Right forelimb (tissue), 1 donor: ENCODE measurements at regions not wholly inside any gene's neighbourhood (a gene's known extent, or its start where the extent isn't known, plus 50 kb on each side); places are given as distances from the start of the nearest gene placed in this dataset.

Experiments
- DNase-seq: peaks from one replicate; pipeline ENCODE4 v3.0.0-alpha.2; 2018

DNA sequence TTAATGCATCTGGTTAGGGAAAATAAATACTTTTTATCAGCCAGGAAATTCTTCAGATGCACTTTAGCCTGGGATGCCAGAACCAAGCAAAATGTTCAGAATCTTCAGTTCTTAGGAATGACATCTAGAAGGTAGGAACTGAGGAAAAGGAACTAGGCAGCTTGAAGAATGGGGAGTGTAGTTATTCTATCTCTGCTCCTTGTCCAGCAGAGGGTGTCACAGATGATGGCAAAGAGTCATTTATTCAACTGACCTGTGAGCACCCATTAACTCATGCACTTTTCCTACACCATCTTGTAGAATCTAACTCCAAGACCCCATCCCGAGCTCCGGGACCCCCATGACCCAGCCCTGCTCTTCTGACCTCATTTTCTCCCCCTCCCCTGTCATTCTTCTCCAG, 122.1 kb upstream of the ISX start:
- no peak for DNase-seq

DNA sequence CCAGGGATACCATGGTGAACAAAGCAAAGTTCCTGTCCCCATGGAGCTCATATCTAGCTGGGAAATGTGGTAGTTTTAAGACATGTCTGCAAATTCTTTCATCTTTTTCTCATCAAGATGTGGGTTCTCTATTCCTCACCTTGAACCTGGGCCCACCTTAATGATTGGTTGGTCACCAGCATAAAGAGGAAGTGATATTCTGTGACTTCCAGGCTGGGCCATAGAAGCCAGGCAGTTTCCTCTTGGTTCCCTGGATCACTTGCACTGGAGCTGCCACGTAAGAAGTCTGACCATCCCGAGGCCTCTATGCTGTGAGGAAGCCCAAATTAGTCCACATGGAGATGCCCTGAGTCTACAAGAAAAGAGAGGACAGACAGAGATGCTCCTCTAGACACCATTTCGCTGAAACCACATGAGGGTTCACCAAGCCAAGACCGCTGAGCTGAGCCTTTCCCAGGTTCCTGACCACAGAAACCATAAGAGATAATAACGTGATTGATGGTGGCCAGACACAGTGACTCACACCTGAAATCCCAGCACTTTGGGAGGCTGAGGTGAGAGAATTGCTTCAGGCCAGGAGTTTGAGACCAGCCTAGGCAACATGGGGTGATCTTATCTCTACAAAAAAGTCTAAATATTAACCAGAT, 119.5 kb upstream of the ISX start:
- DNase-seq = no peak

DNA sequence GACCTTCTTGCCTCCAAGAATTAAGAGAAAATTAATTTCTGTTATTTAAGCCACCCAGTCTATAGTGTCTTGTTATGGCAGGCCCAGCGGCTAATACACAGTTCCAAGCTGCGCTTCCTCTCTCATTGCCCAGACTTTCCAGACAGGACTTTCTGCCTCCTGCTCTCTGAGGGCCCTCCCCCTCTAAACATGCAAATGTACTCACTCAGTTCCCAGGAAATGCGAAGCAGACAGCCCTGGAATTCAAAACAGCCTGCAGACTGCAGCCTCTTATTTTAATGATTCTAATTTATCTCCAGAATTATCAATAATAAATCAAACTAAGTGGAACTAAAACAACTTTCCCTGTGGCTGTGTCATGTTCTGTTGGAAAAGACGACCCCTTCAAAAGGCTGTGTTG, 115.5 kb upstream of the ISX start:
- DNase-seq = no peak

DNA sequence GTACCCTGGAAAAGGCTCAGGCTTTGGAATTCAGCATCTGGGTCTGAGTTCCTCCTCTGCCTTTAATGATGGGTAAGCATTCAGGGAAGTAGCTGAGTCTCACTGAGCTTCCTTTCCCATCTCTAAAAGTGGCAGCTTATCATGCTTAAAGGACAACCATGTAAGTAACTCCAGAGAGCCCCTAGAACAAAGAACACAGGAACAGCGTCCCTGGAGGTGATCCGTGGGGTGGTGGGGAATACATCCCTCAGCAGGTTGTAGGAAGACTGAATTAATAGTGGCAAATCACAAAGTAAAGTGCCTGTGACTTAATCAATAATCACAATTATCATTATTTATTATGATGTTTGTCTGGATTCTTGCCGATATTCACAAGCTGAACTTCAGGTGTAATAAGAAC, 114.7 kb upstream of the ISX start:
- DNase-seq = no peak

DNA sequence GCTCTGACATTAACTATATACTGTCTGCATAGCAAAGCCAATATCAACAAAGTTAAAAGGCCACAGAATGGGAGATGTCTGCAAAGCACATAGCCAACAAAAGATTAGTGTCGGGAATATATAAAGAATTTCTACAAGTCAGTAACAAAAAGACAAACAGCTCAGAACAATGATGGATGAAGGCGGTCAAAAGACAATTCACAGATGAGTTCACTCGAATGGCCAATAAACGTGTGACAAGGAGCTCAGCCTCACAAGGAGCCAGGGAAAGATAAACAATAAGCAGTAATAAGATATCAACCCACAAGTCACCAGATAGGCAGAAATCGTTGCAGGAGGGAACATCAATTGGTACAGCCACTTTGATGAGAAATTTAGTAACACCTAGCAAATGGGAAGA, 106.0 kb upstream of the ISX start:
- no peak for DNase-seq

DNA sequence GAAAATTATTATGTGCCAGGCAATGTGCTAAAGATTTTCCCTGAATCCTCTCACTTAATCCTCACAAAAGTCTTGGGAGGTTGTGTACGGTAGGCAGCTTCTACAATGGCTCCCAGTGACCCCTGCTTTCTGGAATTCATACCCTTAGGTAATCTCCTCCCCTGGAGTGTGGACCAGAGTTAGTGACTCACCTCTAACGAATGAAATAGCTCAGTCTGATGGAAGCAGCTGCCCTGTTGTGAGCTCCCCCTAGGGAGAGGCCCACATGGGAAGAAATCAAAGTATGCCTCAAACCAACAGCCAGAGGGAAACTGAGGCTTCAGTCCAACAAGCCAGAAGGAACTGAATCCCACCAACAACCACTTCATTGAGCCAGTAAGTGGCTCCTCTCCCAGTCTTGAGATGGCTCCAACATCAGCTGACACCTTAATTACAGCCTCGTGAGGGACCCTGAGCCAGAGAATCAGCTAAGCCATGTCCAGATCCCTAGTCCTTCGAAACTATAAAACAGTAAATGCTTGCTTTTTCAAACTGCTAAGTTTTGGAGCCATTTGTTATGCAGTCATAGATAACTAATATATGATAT, 98.9 kb upstream of the ISX start:
- DNase-seq = no peak

DNA sequence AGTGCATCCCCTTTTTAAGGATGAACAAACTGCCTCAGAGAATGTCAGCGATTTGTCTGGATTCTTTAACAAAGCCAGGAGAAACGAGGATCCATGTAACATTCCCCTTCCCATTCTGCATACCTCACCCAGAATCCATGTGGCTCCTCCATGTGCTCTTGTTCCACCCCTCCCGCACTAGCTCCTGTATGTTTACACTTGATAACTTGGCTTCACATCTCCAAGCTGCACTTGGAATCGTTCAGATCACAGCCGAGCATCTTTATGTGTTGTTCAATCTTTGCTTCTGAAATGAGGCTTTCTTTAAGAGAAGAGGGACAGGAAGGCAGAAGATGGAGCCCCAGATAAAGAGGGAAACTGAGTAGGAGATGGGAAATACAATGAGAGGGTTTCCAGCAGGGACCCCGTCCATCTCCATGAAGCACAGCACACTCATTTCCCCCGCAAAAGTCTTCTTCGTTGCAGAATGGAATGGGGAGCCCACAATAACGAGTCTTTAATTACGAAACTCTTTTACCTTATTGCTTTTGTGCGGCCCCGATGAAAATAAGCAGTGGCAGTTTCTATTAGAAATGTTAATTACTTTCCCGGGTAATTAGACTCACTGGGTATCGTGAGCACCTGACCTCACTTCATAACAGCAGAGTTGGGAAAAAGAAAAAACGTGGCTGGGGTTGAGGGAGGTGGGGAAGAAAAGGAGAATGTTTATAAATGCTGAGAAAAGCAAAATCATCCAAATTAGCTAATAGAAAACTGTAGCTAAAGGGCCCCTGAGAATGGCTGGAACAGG, 96.8 kb upstream of the ISX start:
- DNase-seq = no peak

DNA sequence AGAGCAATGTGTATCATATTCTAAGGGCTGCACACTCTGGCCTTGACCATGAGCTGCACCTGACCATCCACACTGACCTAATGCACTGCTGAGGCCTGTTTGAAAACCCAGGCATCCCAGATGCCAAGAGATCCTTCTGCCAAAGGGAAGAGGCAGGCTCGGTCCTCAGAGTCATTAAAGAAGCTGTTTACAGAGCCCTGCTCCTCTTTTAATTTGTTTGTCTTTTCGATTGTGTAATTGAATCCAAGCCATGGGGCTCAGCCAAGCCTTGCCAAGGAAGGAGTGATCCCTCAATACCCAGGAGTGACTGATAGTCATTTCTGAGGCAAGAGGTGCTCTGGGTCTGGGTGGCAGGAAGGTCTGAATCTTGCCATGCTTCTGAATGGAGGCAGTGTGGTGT, 94.5 kb upstream of the ISX start:
- DNase-seq = no peak

DNA sequence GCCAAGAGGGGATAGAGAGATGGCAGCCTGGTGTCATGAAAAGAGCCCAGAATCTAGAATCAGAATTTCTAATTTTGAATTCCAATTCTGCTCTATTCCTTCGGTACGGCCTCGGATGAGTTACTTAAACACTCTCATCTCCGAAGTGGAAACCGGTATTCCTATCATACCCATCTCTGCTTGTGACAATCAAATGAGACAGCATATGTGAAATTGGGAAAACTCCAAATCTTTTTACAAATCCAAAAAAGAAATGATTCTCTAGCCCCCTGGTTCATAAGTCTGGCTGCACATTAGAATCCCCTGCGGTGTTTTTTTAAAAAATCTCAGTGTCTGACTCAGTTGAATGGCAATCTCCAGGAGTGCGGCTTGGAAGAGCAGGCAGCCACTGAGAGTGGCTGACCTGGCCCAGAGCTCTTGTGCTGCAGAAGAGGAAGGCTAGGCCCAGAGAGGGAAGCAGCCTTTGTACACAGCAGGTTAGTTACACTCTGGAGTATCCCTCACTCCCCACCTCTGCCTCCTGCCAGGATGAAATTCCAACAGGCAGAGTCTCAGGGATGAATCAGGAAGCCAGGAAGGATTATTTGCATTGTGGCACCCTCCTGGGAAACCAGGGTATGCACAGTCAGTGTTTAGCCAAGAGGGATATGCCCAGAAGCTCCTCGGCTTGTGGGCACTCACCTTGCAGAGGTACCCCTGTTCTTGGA, 93.6 kb upstream of the ISX start:
- no peak for DNase-seq

DNA sequence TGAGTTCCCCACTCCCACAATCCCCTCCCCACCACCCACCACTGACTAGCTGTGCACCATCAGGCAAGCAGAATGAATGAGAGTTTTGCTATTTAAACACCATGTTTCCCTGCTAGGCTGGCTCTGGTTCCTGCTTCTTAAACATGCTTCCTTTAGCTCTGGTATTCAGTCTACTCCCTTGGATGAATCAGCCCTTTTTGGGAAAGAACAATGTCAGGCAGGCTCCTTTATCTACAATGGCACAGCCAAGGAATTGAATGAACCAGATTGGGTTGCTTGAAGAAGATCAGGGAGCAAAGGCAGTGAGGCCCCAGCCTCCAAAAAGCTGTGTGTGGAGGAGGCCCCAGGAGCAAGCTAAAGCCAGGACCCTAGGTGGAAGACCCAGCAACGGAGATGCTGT, 92.9 kb upstream of the ISX start:
- DNase-seq = no peak

DNA sequence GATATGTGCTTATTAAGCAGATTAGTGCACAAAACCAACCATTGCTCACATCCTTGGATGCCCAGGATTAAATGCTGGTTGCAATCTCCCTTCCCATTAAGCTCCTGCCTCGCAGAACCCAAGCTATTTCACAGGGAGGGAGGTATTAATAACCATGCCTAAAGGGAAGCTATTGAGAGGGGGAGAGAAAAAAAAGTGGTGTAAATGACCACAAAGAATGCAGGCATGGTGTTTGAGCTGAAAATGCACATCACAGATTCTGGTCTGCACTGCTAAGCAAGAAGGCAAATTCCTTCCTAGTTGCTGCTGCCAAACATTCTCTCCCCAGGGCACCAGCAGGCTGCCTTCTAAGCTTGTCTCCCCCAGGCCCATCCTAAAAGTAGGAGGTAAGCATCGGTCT, 92.0 kb upstream of the ISX start:
- no peak for DNase-seq

DNA sequence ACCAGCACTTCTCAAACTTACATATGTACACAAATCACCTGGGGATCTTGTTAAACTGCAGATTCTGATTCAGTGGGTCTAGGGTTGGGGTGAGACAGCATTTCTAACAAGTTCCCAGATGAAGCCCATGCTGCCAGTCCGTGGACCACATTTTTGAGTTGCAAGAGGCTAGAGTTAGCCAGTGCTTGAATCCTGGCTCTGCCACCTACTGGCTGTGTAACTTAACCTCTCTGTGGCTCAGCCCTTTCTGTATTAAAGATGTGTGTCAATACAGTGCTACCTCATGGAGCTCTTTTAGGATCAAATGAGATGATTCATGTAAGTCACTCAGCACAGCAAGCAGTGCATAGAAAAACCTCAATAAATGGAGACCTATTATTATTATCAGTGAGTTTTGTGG, 90.2 kb upstream of the ISX start:
- DNase-seq = no peak

DNA sequence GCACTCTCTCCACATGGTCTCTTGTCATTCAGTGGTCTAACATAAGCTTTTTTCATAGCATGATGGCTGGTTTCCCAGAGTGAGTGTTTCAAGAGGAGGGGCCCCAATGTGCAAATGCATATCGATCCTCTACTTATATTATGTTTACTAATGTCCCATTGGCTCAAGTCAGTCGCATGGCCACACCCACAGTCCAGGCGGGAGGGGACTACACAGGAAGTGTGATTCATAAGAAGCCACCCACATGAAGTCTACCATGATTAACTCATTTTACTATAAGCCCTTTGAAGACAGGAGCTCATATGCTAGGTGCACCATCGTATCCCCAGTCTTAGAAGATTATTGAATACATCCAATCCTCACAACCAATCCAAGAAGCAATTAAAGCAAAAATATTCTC, 89.5 kb upstream of the ISX start:
- DNase-seq = no peak

DNA sequence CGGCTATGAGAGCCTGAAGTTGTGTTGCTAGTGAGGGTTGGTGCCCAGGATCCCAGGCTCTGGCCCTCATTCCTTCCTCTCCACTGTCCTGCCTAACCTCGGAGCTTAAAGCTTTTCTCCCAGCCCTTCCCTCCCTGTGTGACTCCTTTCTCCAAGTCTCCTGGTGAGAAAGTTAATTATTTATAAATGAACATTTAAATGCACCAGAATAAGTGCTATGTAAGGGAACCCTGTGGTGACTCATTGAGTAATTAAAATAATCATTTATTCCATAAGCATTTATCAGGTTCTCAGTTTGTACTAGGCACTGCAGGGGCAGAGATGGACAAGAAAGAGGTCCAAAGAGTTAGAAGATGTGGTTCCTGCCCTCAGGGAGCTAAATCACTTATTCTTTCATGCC, 89.1 kb upstream of the ISX start:
- no peak for DNase-seq

DNA sequence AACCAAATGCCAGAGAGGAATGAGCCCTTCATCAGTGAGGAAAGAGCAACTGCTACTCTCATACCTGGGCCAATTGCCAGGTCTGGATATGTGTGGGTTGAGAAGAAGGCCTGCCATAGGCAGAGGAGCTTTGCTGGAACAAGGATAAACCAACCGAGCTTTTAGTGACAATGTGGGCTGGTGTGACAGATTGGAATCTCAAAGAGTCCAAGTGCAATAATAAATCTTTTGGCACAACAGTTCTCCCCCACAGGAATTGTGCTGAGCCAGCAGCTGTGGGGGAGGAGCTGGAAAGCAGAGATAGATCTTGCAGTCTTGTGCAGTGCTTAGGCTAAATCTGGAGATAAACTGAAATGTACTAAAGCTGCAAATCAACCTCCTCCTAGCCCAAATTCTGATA, 79.4 kb upstream of the ISX start:
- DNase-seq = no peak

DNA sequence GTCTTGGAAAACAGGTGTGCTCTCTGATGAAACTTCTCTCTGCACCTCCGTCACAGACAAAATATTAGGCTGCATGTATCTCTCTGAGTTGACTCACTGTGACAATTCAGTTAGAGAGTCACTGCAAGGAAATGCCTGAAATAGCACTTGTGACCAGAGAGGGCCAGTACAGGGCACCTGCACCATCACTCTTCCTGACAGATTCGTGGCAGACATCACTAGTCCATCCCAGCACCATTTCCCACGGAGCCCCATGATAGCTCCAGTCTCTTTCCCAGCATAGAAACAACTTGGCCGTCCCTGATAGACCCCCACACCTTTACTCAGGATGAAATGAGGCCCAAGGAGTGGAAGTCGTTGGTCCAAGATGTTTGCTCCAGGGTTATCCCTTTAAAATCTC, 73.3 kb upstream of the ISX start:
- DNase-seq = no peak

DNA sequence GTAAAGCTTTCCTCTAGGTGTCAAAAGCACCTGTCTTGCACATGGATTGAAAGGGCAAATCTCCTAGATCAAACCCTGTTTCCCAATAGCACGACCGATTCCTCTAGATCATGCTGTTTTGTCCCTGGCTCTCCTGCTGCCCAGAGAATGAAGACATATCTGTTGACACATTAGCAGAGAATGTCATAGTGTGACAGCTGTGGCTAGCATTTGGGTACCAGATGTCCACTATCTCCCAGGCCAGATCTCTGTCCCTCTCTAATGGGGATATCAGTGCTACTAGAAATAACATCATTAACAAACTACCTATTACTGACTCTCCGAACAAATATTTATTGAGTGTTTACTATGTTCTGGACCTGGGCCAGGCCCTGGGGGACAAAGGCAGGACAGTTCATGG, 72.4 kb upstream of the ISX start:
- no peak for DNase-seq

DNA sequence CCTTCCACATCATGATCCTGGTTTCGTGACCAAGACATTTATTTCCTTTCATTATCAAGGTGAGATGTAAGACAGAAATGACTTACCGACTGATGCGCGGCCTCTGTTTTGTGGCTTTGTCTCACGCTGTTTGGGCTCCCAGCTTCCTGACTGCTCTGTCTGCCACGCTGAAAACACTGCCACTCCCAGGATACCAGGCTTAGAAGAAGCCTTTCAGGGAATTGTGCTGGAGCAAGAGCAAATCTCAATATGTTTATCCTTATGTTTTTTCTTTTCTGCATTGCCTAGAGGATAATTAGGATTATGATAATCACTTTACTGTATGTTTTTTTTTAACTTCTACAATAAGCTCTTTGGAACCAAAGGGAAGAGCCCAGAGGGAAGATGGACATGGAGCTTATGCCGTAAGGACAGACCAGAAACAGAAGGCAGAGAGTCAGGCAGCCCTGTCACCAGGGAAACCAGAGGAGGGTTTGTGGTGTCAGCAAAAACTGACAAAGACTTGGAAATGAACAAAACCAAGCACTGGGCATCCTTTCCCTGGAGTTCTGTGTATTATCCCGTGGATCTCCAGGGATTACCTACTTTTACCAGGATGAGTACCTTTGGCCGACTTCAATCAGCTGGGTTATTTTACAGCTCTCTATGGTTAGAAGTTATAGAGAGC, 68.2 kb upstream of the ISX start:
- DNase-seq = no peak

DNA sequence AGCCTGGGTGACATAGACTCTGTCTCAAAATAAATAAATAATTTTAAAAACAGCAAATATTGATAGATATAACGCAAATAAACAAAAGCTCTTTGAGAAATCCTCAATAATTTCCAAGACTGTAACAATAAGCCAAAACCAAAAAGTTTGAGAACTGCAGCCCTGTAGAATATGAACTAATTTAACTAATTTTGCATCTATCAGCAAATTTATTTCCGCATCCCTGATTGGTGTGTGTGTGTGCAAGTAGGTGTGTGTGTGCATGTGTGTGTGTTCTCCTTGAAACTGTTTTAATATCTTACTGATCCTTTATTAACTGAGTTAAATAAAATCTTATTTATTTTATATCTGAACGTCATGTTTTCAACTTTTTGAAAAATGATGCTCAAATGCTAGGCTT, 67.0 kb upstream of the ISX start:
- DNase-seq = no peak

DNA sequence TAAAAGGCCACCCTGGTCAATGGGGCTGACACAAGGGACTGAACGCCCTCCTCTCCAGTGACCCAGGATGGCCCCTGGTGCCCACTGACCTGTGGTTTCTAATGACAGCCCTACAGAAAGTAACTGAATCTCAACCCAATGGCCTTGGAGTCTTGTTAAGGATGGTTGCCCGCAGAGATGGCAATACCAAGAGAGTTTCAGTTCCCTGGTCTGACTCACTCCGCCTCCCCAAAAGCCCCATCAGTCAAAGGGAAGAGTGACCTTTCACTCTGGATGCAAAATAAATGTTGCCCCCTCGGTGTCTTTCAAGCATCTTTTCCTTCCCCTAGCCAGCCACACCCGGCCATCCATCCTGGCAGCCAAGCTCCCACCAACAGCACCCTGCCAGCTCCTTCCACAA, 57.7 kb upstream of the ISX start:
- no peak for DNase-seq

DNA sequence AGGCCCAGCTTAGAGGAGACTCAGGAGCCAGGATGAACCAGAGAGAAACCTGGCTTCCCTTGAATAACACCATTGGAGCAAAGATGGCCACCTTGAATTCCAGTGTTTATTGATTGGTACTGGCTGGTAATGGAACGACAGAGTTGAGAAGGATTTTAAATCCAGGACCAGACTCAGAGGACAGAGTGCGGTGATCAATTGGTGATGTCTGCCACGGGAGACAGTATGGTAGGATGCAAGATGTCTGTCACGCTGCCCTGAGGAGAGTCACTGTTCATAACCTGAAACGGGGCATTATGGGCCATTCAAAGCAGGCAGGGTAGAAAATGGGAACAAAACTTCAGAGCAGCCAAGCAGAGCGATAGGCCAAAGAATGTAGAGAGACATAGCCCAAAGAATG, 55.4 kb upstream of the ISX start:
- no peak for DNase-seq

DNA sequence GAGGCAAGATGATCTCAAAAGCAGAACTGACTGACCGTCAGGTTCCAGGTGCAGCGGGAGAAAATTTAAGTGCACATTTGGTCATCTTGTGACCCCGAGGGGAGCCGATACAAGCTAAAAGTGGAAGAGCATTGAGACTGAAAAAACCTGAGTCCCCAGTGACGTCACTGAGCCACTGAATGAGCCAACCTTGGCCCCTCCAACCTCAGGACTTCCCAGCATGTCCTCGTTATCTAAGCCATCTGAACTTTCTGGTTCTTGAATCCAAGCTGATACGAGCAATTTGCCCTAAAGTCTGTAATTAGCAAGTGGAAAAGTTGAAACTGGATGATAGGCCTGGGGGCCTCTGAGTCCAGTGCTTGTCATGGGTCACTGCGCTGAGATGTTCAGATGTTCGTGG, 51.1 kb upstream of the ISX start:
- DNase-seq = no peak
